Cardiac muscle cell (in vitro differentiated cells and primary cell): ENCODE measurements at regions not wholly inside any gene's neighbourhood (a gene's known extent, or its start where the extent isn't known, plus 50 kb on each side); places are given as distances from the start of the nearest gene placed in this dataset.
"Not testable (repeated sequence)": the region's sequence is repeated elsewhere in the genome, so short reads cannot be mapped to it uniquely, and the experiment has no call there.

Experiments used
- DNase-seq, 2 donors: peaks; one replicate each; pipeline versions ENCODE4 v3.0.0 to v3.0.0-alpha.2; 2010 to 2017; ENCODE audit warnings: low read depth in 1 of 2, low spot score in 1 of 2
- H3K27ac ChIP-seq: fragments of 200-600 bp; sonication (generic); 2 replicates; pipeline ENCODE4 v1.5.1; 2016
- H3K27me3 ChIP-seq: fragments of 200-600 bp; sonication (generic); 2 replicates; pipeline ENCODE4 v1.6.0; 2016; ENCODE audit warnings: control low read depth
- H3K36me3 ChIP-seq: fragments of 200-600 bp; sonication (generic); 2 replicates; pipeline ENCODE4 v1.5.1; 2016; ENCODE audit warnings: control low read depth
- H3K4me1 ChIP-seq: fragments of 200-600 bp; sonication (generic); 2 replicates; pipeline ENCODE4 v1.8.1; 2017; ENCODE audit warnings: low read depth, mild to moderate bottlenecking, mixed run types
- H3K4me3 ChIP-seq: fragments of 200-600 bp; sonication (generic); 2 replicates; pipeline ENCODE4 v1.5.1; 2016; ENCODE audit warnings: mild to moderate bottlenecking
- H3K9me3 ChIP-seq: fragments of 200-600 bp; sonication (generic); 2 replicates; pipeline ENCODE4 v1.5.1; 2017; ENCODE audit warnings: low read depth, mild to moderate bottlenecking, control low read depth
- TF ChIP-seq, protein P1 (sequence below): IDR thresholded peaks from 2 replicates; pipeline ENCODE4 v1.5.1; 2012; ENCODE audit warnings: low read depth, mild to moderate bottlenecking, low read length

DNA sequence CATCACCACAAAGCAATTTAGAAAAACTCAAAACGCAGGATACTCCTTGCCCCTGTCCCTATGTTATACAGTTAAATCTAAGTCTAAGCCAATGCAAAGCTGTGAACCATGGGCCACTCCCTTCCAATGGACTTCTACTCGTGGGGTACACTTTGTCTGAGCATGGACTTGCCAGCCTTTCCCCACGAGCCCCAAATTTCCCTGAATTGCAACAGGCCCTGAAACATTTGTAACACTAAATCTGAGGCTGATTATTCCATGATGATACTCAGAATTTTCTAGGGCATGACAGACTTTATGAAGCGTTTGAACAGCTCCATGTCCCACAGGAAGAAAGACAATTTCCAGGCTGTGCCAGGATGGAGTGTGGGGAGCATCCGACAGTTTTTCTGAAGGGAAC is 189.6 kb downstream of the TXNL1 start:
- Histone ChIP-seq H3K9me3 (no peaks in the 10 kb centered on the region), H3K4me3 (no peak overlapping the region), H3K4me1 (no peaks in the 10 kb centered on the region), H3K27me3 (no peaks in the 10 kb centered on the region), H3K27ac (no peak overlapping the region), H3K36me3 (no peaks in the 10 kb centered on the region)
- DNase-seq = no peak
- TF ChIP-seq, protein P1, sequence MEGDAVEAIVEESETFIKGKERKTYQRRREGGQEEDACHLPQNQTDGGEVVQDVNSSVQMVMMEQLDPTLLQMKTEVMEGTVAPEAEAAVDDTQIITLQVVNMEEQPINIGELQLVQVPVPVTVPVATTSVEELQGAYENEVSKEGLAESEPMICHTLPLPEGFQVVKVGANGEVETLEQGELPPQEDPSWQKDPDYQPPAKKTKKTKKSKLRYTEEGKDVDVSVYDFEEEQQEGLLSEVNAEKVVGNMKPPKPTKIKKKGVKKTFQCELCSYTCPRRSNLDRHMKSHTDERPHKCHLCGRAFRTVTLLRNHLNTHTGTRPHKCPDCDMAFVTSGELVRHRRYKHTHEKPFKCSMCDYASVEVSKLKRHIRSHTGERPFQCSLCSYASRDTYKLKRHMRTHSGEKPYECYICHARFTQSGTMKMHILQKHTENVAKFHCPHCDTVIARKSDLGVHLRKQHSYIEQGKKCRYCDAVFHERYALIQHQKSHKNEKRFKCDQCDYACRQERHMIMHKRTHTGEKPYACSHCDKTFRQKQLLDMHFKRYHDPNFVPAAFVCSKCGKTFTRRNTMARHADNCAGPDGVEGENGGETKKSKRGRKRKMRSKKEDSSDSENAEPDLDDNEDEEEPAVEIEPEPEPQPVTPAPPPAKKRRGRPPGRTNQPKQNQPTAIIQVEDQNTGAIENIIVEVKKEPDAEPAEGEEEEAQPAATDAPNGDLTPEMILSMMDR = no peak

DNA sequence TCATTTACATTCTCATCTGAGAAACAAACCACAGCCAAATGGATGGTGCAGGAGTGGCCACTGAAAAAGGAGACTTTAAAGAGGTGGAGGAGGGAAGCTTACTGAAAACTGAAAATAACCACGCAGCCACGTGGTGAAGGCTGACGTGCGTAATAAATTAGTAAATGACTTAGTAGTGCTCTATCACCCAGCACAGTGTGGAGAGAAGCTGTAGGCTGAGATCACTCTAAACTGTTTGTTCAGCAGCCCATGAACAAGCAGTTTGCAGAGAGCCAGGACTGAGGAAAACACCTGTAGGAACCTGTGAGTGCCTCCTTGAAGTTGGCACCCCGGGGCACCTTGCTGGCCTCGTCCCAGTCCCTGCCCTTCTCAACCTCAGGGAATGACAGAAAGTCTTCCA is 193.0 kb downstream of the TXNL1 start:
- Histone ChIP-seq H3K9me3 (no peaks in the 10 kb centered on the region), H3K36me3 (no peaks in the 10 kb centered on the region), H3K27ac (no peak overlapping the region), H3K4me3 (no peak overlapping the region), H3K4me1 (no peaks in the 10 kb centered on the region), H3K27me3 (no peaks in the 10 kb centered on the region)
- no peak for DNase-seq
- TF ChIP-seq, protein P1 = no peak

DNA sequence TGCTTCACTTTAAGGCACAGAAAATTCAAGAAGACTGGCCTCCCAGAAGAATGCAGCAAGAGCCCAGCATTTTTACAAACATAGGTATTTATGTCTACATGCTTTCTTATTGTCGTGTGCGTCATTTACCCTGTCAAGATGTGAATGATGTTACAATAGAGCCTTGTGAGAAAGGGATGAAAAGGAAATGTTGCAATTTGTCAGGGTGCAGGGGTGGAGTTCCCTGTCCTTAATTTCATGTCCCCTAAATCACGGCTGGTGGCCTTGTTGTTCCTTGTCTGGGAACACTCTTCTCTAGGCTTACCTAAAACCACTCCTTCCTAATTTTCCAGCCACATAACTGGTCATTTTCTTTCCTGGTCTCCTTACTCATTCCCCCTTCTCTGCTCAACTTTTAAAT is 194.2 kb downstream of the TXNL1 start:
- no peak for DNase-seq

DNA sequence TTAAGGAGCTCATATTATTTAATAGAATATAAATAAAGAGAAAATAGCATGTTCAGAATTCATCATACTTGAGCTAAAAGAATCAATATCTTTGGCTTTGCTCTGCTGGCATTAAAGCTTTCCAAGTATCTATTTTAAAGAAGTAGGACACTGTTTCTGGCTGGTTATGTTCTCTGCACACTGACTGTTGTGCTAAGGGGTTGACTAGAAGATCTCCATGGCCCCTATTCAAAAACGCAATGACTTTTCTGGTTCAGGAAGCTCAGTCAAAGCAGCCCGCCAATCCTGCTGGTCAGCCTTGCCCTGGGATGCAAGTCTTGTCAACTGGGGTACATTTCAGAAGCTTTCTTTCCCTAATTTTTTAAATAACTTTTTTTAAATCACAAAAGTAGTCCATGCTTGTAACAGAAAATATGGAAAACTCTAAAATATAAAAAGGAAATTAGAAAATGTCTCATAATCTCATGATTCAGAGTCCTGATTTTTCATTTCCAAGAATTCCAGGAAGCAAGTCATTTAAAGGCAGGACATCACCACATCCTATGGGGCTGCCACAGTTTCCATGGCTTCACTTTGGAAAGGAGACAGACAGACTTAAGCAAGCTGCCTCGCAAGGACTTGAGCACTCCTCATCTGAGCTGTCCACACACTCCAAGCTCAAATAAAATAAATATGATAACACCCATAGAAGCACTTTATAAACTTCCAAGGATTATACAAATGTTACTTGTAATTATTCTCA is 195.1 kb downstream of the TXNL1 start:
- H3K36me3 ChIP-seq = no peaks in the 10 kb centered on the region
- no peaks in the 10 kb centered on the region for H3K4me1 ChIP-seq
- DNase-seq = peak in 1 of 2 donors; percentile 11
- TF ChIP-seq, protein P1 = no peak
- H3K27me3 ChIP-seq = no peaks in the 10 kb centered on the region
- no peak overlapping the region for H3K4me3 ChIP-seq
- H3K27ac ChIP-seq = no peak overlapping the region
- no peaks in the 10 kb centered on the region for H3K9me3 ChIP-seq

More for the DNA sequence above, 194.2 kb downstream of the TXNL1 start:
- Histone ChIP-seq H3K9me3 (no peaks in the 10 kb centered on the region), H3K27ac (no peak overlapping the region), H3K4me3 (no peak overlapping the region), H3K27me3 (no peaks in the 10 kb centered on the region), H3K4me1 (no peaks in the 10 kb centered on the region), H3K36me3 (no peaks in the 10 kb centered on the region)
- TF ChIP-seq, protein P1 = no peak

DNA sequence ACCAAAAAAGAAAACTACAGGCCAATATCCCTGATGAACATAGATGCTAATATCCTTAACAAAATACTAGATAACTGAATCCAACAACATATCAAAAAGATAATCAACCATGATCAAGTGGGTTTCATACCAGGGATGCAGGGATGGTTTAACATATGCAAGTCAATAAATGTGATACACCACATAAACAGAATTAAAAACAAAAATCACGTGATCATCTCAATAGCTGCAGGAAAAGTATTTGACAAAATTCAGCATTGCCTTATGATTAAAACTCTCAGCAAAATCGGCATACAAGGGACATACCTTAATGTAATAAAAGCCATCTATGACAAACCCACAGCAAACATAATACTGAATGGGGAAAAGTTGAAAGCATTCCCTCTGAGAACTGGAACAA is 199.9 kb downstream of the TXNL1 start:
- not testable (repeated sequence) for H3K36me3 ChIP-seq, H3K4me3 ChIP-seq, H3K4me1 ChIP-seq, H3K27me3 ChIP-seq, H3K9me3 ChIP-seq, H3K27ac ChIP-seq, DNase-seq

DNA sequence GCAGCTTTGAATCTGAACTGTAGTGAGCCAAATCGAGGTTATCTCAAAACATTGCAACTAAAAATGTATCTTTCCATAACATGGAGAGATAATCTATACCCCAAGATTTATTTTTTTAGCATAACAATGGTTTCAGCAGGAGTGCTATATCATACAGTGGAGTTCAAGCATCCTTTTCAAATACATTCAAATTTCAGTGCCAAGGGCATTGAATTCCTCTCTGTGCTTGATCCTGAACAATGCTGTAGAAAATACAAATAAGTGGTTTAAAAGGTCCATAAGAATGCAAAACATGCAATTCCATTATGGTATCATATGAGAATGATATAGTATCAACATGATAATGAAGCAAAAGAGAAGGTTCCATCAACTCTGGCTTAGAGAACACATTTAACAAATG is 201.7 kb downstream of the TXNL1 start:
- H3K27ac ChIP-seq = no peak overlapping the region
- H3K4me1 ChIP-seq = no peaks in the 10 kb centered on the region
- no peak for DNase-seq
- H3K36me3 ChIP-seq = no peaks in the 10 kb centered on the region
- TF ChIP-seq, protein P1 = no peak
- H3K27me3 ChIP-seq = no peaks in the 10 kb centered on the region
- H3K9me3 ChIP-seq = no peaks in the 10 kb centered on the region
- H3K4me3 ChIP-seq = no peak overlapping the region
